ENCODE measurements at regions not wholly inside any gene's neighbourhood (a gene's known extent, or its start where the extent isn't known, plus 50 kb on each side); places are given as distances from the start of the nearest gene placed in this dataset.

DNA sequence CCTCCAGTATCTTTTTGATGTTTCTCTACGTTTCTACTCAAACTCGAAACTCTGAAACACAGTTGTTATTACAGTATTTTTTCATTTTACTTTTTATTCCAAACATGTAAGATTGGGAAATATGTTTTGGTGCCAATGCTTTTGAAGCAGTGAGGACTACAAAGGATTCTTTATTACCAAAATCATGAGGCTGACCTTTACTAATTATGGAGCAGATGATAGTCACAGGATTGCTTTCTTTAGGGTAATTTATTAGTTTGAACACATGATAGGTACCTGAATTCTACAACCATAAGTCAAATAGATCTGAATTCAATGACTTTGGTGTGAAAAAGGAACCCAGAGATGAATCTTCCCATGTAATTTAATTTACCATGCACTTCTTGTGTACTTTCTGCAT, 2015.1 kb upstream of the C9orf72 start:
- H3K9ac ChIP-seq (ENCODE audit: low read depth, low read length, poor library complexity, severe bottlenecking), result no peak overlapping the region
- no peak overlapping the region for H3K4me3 ChIP-seq (ENCODE audit: low read length, poor library complexity, severe bottlenecking)
- H2AFZ ChIP-seq (ENCODE audit: low read length), result no peak overlapping the region
- H3K4me2 ChIP-seq (ENCODE audit: low read depth, low read length, poor library complexity, severe bottlenecking), result no peak overlapping the region
- no peaks in the 10 kb centered on the region for H4K20me1 ChIP-seq (ENCODE audit: insufficient read depth, low read length, poor library complexity, severe bottlenecking)
- no peaks in the 10 kb centered on the region for H3K27me3 ChIP-seq (ENCODE audit: insufficient read depth, low read length, poor library complexity, severe bottlenecking)
- no peaks in the 10 kb centered on the region for H3K79me2 ChIP-seq (ENCODE audit: insufficient read depth, low read length)
- H3F3A ChIP-seq (ENCODE audit: low read depth), result no peaks in the 10 kb centered on the region
- H3K9me2 ChIP-seq (replicated peaks; ENCODE audit: low read depth, low read length), result no peaks in the 10 kb centered on the region
- no peak for TF ChIP-seq EZH2phosphoT487 (IDR thresholded peaks at IDR 0.05; ENCODE audit: borderline replicate concordance)
- TF ChIP-seq, protein P1, sequence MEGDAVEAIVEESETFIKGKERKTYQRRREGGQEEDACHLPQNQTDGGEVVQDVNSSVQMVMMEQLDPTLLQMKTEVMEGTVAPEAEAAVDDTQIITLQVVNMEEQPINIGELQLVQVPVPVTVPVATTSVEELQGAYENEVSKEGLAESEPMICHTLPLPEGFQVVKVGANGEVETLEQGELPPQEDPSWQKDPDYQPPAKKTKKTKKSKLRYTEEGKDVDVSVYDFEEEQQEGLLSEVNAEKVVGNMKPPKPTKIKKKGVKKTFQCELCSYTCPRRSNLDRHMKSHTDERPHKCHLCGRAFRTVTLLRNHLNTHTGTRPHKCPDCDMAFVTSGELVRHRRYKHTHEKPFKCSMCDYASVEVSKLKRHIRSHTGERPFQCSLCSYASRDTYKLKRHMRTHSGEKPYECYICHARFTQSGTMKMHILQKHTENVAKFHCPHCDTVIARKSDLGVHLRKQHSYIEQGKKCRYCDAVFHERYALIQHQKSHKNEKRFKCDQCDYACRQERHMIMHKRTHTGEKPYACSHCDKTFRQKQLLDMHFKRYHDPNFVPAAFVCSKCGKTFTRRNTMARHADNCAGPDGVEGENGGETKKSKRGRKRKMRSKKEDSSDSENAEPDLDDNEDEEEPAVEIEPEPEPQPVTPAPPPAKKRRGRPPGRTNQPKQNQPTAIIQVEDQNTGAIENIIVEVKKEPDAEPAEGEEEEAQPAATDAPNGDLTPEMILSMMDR (conservative IDR thresholded peaks at IDR 0.05; ENCODE audit: low read length), result no peak
- H3K4me1 ChIP-seq (ENCODE audit: insufficient read depth, low read length, poor library complexity, severe bottlenecking), result no peaks in the 10 kb centered on the region
- no peaks in the 10 kb centered on the region for H3K36me3 ChIP-seq (ENCODE audit: insufficient read depth, low read length)
- no peaks in the 10 kb centered on the region for H3K9me3 ChIP-seq (ENCODE audit: insufficient read depth, low read depth, low read length)

- H3K4me3 ChIP-seq (ENCODE audit: low read length, poor library complexity, severe bottlenecking), result no peak overlapping the region
- no peak for TF ChIP-seq EZH2phosphoT487 (IDR thresholded peaks at IDR 0.05; ENCODE audit: borderline replicate concordance)
- TF ChIP-seq, protein P1 (conservative IDR thresholded peaks at IDR 0.05; ENCODE audit: low read length), result no peak
Observed at GRCh38 chr9:29609282-29609681, 2036.0 kb upstream of the C9orf72 start.

GRCh38 chr9:29613773-29614172, 2040.5 kb upstream of the C9orf72 start:
- Histone ChIP-seq H4K20me1 (ENCODE audit: insufficient read depth, low read length, poor library complexity, severe bottlenecking) (no peaks in the 10 kb centered on the region), H3K9me2 (replicated peaks; ENCODE audit: low read depth, low read length) (no peaks in the 10 kb centered on the region), H3K27me3 (ENCODE audit: insufficient read depth, low read length, poor library complexity, severe bottlenecking) (no peaks in the 10 kb centered on the region), H3K4me3 (ENCODE audit: low read length, poor library complexity, severe bottlenecking) (no peak overlapping the region), H3K9ac (ENCODE audit: low read depth, low read length, poor library complexity, severe bottlenecking) (no peak overlapping the region), H3K9me3 (ENCODE audit: insufficient read depth, low read depth, low read length) (no peaks in the 10 kb centered on the region), H3F3A (ENCODE audit: low read depth) (no peaks in the 10 kb centered on the region), H2AFZ (ENCODE audit: low read length) (no peak overlapping the region), H3K4me2 (ENCODE audit: low read depth, low read length, poor library complexity, severe bottlenecking) (no peak overlapping the region), H3K79me2 (ENCODE audit: insufficient read depth, low read length) (no peaks in the 10 kb centered on the region), H3K36me3 (ENCODE audit: insufficient read depth, low read length) (no peaks in the 10 kb centered on the region), H3K4me1 (ENCODE audit: insufficient read depth, low read length, poor library complexity, severe bottlenecking) (no peaks in the 10 kb centered on the region)
- no peak for TF ChIP-seq EZH2phosphoT487 (IDR thresholded peaks at IDR 0.05; ENCODE audit: borderline replicate concordance)
- TF ChIP-seq, protein P1 (conservative IDR thresholded peaks at IDR 0.05; ENCODE audit: low read length), result no peak

More at GRCh38 chr9:29609282-29609681, 2036.0 kb upstream of the C9orf72 start:
- Histone ChIP-seq H3F3A (ENCODE audit: low read depth) (no peaks in the 10 kb centered on the region), H3K9me3 (ENCODE audit: insufficient read depth, low read depth, low read length) (no peaks in the 10 kb centered on the region), H3K36me3 (ENCODE audit: insufficient read depth, low read length) (no peaks in the 10 kb centered on the region), H4K20me1 (ENCODE audit: insufficient read depth, low read length, poor library complexity, severe bottlenecking) (no peaks in the 10 kb centered on the region), H3K27me3 (ENCODE audit: insufficient read depth, low read length, poor library complexity, severe bottlenecking) (no peaks in the 10 kb centered on the region), H3K9ac (ENCODE audit: low read depth, low read length, poor library complexity, severe bottlenecking) (no peak overlapping the region), H2AFZ (ENCODE audit: low read length) (no peak overlapping the region), H3K79me2 (ENCODE audit: insufficient read depth, low read length) (no peaks in the 10 kb centered on the region), H3K9me2 (replicated peaks; ENCODE audit: low read depth, low read length) (no peaks in the 10 kb centered on the region), H3K4me1 (ENCODE audit: insufficient read depth, low read length, poor library complexity, severe bottlenecking) (no peaks in the 10 kb centered on the region), H3K4me2 (ENCODE audit: low read depth, low read length, poor library complexity, severe bottlenecking) (no peak overlapping the region)

Data from Loucy (cell line).